ENCODE measurements at regions not wholly inside any gene's neighbourhood (a gene's known extent, or its start where the extent isn't known, plus 50 kb on each side); places are given as distances from the start of the nearest gene placed in this dataset.
A peak's percentile ranks its signal among the peaks of the same experiment; 100 is the strongest.

GRCh38 chr9:4366591-4367330 is 66.9 kb upstream of the GLIS3 start:
- ATAC-seq = no peak
- H3K4me1 Mint-ChIP-seq (ENCODE audit: low read depth) = peaks cover 2% of the 10 kb centered on the region
- no peak overlapping the region for H3K4me3 Mint-ChIP-seq
- H3K27me3 Mint-ChIP-seq (ENCODE audit: low read depth) = peaks cover 3% of the 10 kb centered on the region
- H3K9me3 Mint-ChIP-seq = no peaks in the 10 kb centered on the region
- no peaks in the 10 kb centered on the region for H3K36me3 Mint-ChIP-seq (ENCODE audit: insufficient read depth)
- DNase-seq = peak; percentile 16

GRCh38 chr9:4365055-4365454 is 65.2 kb upstream of the GLIS3 start:
- ATAC-seq (peak; percentile 87 to 91), DNase-seq (no peak)

GRCh38 chr9:4362281-4362680 is 62.4 kb upstream of the GLIS3 start:
- DNase-seq = no peak
- no peak for ATAC-seq
- Mint-ChIP-seq H3K4me1 (ENCODE audit: low read depth) (peaks cover 2% of the 10 kb centered on the region), H3K4me3 (no peak overlapping the region), H3K9me3 (no peaks in the 10 kb centered on the region), H3K36me3 (ENCODE audit: insufficient read depth) (no peaks in the 10 kb centered on the region), H3K27me3 (ENCODE audit: low read depth) (peaks cover 6% of the 10 kb centered on the region)

More at GRCh38 chr9:4365055-4365454, 65.2 kb upstream of the GLIS3 start:
- no peaks in the 10 kb centered on the region for H3K36me3 Mint-ChIP-seq (ENCODE audit: insufficient read depth)
- H3K4me1 Mint-ChIP-seq (ENCODE audit: low read depth) = peaks cover 2% of the 10 kb centered on the region
- no peaks in the 10 kb centered on the region for H3K9me3 Mint-ChIP-seq
- no peak overlapping the region for H3K4me3 Mint-ChIP-seq
- peaks cover 7% of the 10 kb centered on the region for H3K27me3 Mint-ChIP-seq (ENCODE audit: low read depth)

- H3K9me3 Mint-ChIP-seq = no peaks in the 10 kb centered on the region
- DNase-seq (no peak), ATAC-seq (no peak)
- H3K27me3 Mint-ChIP-seq (ENCODE audit: low read depth) = peaks cover 6% of the 10 kb centered on the region
- H3K36me3 Mint-ChIP-seq (ENCODE audit: insufficient read depth) = no peaks in the 10 kb centered on the region
- H3K4me1 Mint-ChIP-seq (ENCODE audit: low read depth) = no peaks in the 10 kb centered on the region
- no peak overlapping the region for H3K4me3 Mint-ChIP-seq
Measured at GRCh38 chr9:4359016-4359415, 59.1 kb upstream of the GLIS3 start.

GRCh38 chr9:4357929-4358328 is 58.1 kb upstream of the GLIS3 start:
- H3K9me3 Mint-ChIP-seq = no peaks in the 10 kb centered on the region
- H3K4me1 Mint-ChIP-seq (ENCODE audit: low read depth) = no peaks in the 10 kb centered on the region
- peaks cover 6% of the 10 kb centered on the region for H3K27me3 Mint-ChIP-seq (ENCODE audit: low read depth)
- H3K36me3 Mint-ChIP-seq (ENCODE audit: insufficient read depth) = no peaks in the 10 kb centered on the region
- H3K4me3 Mint-ChIP-seq = no peak overlapping the region
- DNase-seq (no peak), ATAC-seq (no peak)

GRCh38 chr9:4356306-4356705 is 56.4 kb upstream of the GLIS3 start:
- Mint-ChIP-seq H3K36me3 (ENCODE audit: insufficient read depth) (no peaks in the 10 kb centered on the region), H3K27me3 (ENCODE audit: low read depth) (peaks cover 3% of the 10 kb centered on the region), H3K9me3 (no peaks in the 10 kb centered on the region), H3K4me1 (ENCODE audit: low read depth) (no peaks in the 10 kb centered on the region), H3K4me3 (no peak overlapping the region)
- ATAC-seq (no peak), DNase-seq (no peak)

- H3K36me3 Mint-ChIP-seq (ENCODE audit: insufficient read depth) = no peaks in the 10 kb centered on the region
- ATAC-seq (no peak), DNase-seq (no peak)
Measured at GRCh38 chr9:4353236-4353635, 53.4 kb upstream of the GLIS3 start.

GRCh38 chr9:4349816-4350418 is 50.0 kb upstream of the GLIS3 start:
- Mint-ChIP-seq H3K4me1 (ENCODE audit: low read depth) (peaks cover 4% of the 10 kb centered on the region), H3K4me3 (no peak overlapping the region), H3K9me3 (no peaks in the 10 kb centered on the region), H3K27me3 (ENCODE audit: low read depth) (peaks cover 3% of the 10 kb centered on the region), H3K36me3 (ENCODE audit: insufficient read depth) (no peaks in the 10 kb centered on the region)
- ATAC-seq = no peak
- DNase-seq = no peak

More at GRCh38 chr9:4353236-4353635, 53.4 kb upstream of the GLIS3 start:
- Mint-ChIP-seq H3K27me3 (ENCODE audit: low read depth) (no peaks in the 10 kb centered on the region), H3K4me1 (ENCODE audit: low read depth) (no peaks in the 10 kb centered on the region), H3K4me3 (no peak overlapping the region), H3K9me3 (no peaks in the 10 kb centered on the region)
